Heart right ventricle (tissue), 16 donors: ENCODE measurements at regions not wholly inside any gene's neighbourhood (a gene's known extent, or its start where the extent isn't known, plus 50 kb on each side); places are given as distances from the start of the nearest gene placed in this dataset.

Experiments
- ATAC-seq, 8 donors: fragments of 200-7000 bp; cut with Tn5 transposase; one replicate each; pipeline ENCODE4 v1.9.1; 2020; ENCODE audit warnings: mild to moderate bottlenecking in 8 of 8, moderate library complexity in 8 of 8, moderate number of reproducible peaks in 1 of 8
- DNase-seq, 2 donors: peaks; one replicate each; pipeline ENCODE4 v3.0.0-alpha.2; 2020
- H3K27ac ChIP-seq, 10 donors: fragments of 200-600 bp; sonication (generic) in 2 of 10; one replicate each; pipeline versions ENCODE4 v1.5.0 to v1.8.0; 2020 to 2022; ENCODE audit warnings: mild to moderate bottlenecking in 3 of 10
- H3K27me3 ChIP-seq, 7 donors: fragments of 200-600 bp; one replicate each; pipeline ENCODE4 v1.8.0; 2021 to 2022; ENCODE audit warnings: mild to moderate bottlenecking in 2 of 7
- H3K36me3 ChIP-seq, 9 donors: fragments of 200-600 bp; sonication (generic) in 1 of 9; one replicate each; pipeline versions ENCODE4 v1.5.0 to v1.8.0; 2020 to 2022; ENCODE audit warnings: mild to moderate bottlenecking in 2 of 9
- H3K4me1 ChIP-seq, 9 donors: fragments of 200-600 bp; sonication (generic) in 1 of 9; one replicate each; pipeline versions ENCODE4 v1.5.0 to v1.8.0; 2020 to 2022; ENCODE audit warnings: mild to moderate bottlenecking in 4 of 9
- H3K4me3 ChIP-seq, 10 donors: fragments of 200-600 bp; sonication (generic) in 2 of 10; one replicate each; pipeline versions ENCODE4 v1.5.0 to v1.8.0; 2020 to 2022; ENCODE audit warnings: mild to moderate bottlenecking in 7 of 10, moderate library complexity in 2 of 10
- H3K9me3 ChIP-seq, 11 donors: fragments of 200-600 bp in 10 of 11; sonication (generic) in 2 of 11; one replicate each; pipeline versions ENCODE4 v1.5.0 to v1.8.0; 2013 to 2022; ENCODE audit warnings: mild to moderate bottlenecking in 2 of 11, control low read depth in 1 of 11, moderate library complexity in 1 of 11
- WGBS, 2 donors: extraction: QIAGEN DNeasy Blood & Tissue Kit; methylation state at CpG; one replicate each; pipeline ENCODE4 v1.1.7; 2013; ENCODE audit warnings: inconsistent platforms in 1 of 2; 5-methylcytosine and 5-hydroxymethylcytosine counted together
- intact Hi-C, 10 donors: fragments of 100-400 bp; cut with DNase I; formaldehyde crosslinking; loops; one replicate each; pipeline versions ENCODE4 v1.11.1 to v1.14.2; 2022
- TF ChIP-seq, protein P1 (sequence below), 9 donors: fragments of 200-600 bp; sonication (generic) in 2 of 9; IDR thresholded peaks; one replicate each; pipeline versions ENCODE4 v1.5.0 to v1.8.0; 2021 to 2022; ENCODE audit warnings: antibody characterized with exemption in 9 of 9, mild to moderate bottlenecking in 5 of 9, moderate library complexity in 1 of 9
- donor health status: Arrhythmogenic right ventricular cardiomyopathy.
- donor health status: ischemic (EF 13 %, LVEDD 7.1; RV severe dilation, severe dysfunction).
- donor health status: healthy with polysubstance abuse.
- donor health status: DM: no; HTN: yes; CAD: no.
- donor health status: DM: no; HTN: no; CAD: no.
- donor health status: ischemic (EF 25% LVEDD 6.9; RV normal size, moderate dysfunction).
- donor health status: ischemic (EF 25% LVEDD 5.7; RV mildly dilated, moderate dysfunction).
- donor health status: healthy.
- donor health status: DM: yes; HTN: yes; CAD: no.
- donor health status: Ischemic cardiomyopathy.
- donor health status: ischemic (EF 35%, LVEDD 5.7; RV mildly dilated, moderate dysfunction).
- donor health status: nonischemic (EF 11% LVEDD 7.7; RV severe dilation, severe dysfunction).
- donor health status: DM: yes; HTN: yes; CAD: no.
- donor health status: PGD.
- donor health status: ischemic (EF 29% LVEDD 5.4; RV normal size, mild dysfunction).
- donor health status: nonischemic (EF 23%, LVEDD 6.1; RV moderate dilation, normal function).

DNA sequence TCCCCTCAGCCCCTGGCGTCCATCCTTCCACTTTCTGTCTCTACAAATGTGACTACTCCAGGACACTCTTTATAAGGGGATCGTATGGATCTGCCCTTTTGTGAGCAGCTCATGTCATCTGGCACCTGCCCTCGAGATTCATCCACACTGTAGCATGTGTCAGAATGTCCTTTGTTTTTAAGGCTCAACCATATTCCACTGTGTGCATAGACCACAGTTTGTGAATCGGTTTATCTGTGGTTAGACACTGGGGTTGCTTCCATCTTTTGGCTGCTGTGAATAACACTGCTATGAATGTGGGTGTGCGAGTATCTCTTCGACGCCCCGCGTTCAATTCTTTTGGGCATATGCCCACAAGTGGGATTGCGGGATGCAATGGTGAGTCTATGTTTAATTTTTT lies 167.9 kb downstream of the NUP210 start:
- H3K9me3 ChIP-seq = no peaks in the 10 kb centered on the region
- H3K36me3 ChIP-seq = no peaks in the 10 kb centered on the region
- DNase-seq = no peak
- intact Hi-C loops = no loop called here
- no peak overlapping the region for H3K4me3 ChIP-seq
- H3K27ac ChIP-seq = no peak overlapping the region
- ATAC-seq = no peak
- TF ChIP-seq, protein P1, sequence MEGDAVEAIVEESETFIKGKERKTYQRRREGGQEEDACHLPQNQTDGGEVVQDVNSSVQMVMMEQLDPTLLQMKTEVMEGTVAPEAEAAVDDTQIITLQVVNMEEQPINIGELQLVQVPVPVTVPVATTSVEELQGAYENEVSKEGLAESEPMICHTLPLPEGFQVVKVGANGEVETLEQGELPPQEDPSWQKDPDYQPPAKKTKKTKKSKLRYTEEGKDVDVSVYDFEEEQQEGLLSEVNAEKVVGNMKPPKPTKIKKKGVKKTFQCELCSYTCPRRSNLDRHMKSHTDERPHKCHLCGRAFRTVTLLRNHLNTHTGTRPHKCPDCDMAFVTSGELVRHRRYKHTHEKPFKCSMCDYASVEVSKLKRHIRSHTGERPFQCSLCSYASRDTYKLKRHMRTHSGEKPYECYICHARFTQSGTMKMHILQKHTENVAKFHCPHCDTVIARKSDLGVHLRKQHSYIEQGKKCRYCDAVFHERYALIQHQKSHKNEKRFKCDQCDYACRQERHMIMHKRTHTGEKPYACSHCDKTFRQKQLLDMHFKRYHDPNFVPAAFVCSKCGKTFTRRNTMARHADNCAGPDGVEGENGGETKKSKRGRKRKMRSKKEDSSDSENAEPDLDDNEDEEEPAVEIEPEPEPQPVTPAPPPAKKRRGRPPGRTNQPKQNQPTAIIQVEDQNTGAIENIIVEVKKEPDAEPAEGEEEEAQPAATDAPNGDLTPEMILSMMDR (IDR thresholded peaks at IDR 0.05) = no peak
- H3K4me1 ChIP-seq = peaks cover 0 to 8% (median 0%) of the 10 kb centered on the region in 9 donors
- 91 to 93% methylated on average over 10 of the region's 10 CpGs for WGBS, 2 donors
- H3K27me3 ChIP-seq = peaks cover 0 to 25% (median 4%) of the 10 kb centered on the region in 7 donors

DNA sequence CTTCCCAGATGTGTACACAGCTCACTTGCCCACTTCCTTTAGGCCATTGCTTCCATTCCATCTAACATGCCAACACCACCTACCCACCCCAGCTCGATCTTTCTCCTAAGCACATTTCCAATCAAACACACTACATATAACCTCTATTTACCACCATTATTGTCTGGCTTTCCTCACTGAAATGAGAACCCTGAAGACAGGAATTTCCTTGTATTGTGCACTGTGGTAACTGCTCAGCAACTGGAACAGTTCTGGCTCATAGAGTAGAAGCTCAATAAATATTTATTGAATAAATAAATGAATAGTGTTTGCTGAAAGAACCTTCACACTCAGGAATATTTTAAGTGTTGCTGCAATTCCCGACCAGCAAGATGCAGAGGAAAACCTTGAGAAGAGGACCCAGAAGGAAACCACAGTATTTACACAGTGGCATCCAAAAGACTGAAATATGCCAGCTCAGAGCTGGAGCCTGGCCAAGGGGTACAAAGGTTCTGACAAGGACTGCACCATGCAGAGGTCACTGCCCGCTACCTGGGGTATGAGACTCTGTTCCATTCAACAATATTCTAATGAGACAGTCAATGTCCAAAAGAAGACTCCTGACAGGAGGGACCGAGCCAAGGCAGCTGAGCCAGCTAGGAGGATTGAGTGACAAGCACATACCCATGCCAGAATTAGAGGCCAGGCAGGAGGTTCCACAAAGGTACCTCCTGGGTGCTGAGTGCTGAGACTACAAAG lies 168.8 kb downstream of the NUP210 start:
- Histone ChIP-seq H3K36me3 (no peaks in the 10 kb centered on the region), H3K9me3 (no peaks in the 10 kb centered on the region), H3K27me3 (peaks cover 0 to 19% (median under 1%) of the 10 kb centered on the region in 7 donors), H3K27ac (no peak overlapping the region), H3K4me3 (no peak overlapping the region), H3K4me1 (peaks cover 0 to 8% (median 0%) of the 10 kb centered on the region in 9 donors)
- 70 to 72% methylated on average over 4 of the region's 4 CpGs for WGBS, 2 donors
- intact Hi-C loops = no loop called here
- TF ChIP-seq, protein P1 (IDR thresholded peaks at IDR 0.05) = no peak
- ATAC-seq = peak in 1 of 8 donors; percentile 28
- no peak for DNase-seq

DNA sequence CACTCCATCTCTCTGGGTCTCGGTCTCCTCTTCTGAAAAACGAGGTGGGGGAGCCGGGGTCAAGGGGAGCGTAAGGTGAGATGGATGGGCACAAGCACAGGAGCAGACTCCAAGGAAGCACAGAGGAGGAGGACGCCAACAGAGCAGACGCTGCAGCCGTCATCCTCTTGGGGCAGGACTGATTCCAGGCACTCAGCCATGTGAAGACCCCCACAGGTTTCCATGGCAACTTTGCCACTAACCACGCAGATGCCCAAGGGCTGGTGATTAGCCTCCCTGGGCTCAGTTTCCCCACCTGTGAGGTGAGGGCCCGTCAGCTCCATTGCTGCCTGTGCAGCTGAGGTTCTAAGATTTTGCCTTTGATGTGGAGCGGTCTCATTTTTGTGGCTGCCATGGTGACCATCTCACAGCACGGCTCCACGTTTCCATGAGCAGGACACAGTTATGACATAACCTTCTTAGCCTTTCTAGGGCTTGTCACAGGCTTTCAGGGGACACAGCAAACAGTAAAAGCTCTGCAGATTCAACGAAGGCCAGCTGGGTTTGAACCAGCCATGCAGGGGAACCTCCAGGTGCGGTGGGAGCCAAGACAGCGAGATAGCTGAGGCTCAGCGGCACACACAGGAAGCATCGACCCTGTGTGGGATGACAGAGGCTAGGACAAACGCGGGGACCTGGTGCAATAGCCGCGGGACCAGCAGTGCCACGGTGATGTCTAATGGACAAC lies 170.3 kb downstream of the NUP210 start:
- TF ChIP-seq, protein P1 (IDR thresholded peaks at IDR 0.05) = no peak
- Histone ChIP-seq H3K4me1 (peaks cover 0 to 8% (median 0%) of the 10 kb centered on the region in 9 donors), H3K27me3 (peaks cover 0 to 8% (median 0%) of the 10 kb centered on the region in 7 donors), H3K9me3 (no peaks in the 10 kb centered on the region), H3K36me3 (no peaks in the 10 kb centered on the region), H3K27ac (no peak overlapping the region), H3K4me3 (no peak overlapping the region)
- DNase-seq (no peak), ATAC-seq (no peak)
- intact Hi-C loops = no loop called here
- 67 to 69% methylated on average over 22 of the region's 22 CpGs for WGBS, 2 donors

DNA sequence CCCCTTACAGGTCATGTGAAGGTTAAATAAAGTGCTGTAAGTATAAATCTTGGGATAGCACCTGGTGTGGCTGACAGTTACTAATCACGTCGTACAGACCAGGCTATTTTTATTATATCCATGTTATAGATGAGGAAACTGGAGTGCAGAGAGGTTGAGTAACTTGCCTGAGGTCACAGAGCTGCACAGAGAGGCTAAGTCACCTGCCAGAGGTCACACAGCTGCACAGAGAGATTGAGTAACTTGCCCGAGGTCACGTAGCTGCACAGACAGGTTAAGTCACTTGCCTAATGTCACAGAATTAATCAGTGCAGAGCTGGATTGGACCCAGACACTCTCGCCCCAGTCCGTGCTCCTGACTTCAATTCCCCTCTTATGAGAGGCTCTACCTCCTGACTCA lies 171.5 kb downstream of the NUP210 start:
- DNase-seq = no peak
- Histone ChIP-seq H3K27ac (no peak overlapping the region), H3K36me3 (no peaks in the 10 kb centered on the region), H3K4me3 (no peak overlapping the region), H3K27me3 (peaks cover 0 to 8% (median 0%) of the 10 kb centered on the region in 7 donors), H3K4me1 (peaks cover 0 to 8% (median 0%) of the 10 kb centered on the region in 9 donors), H3K9me3 (no peaks in the 10 kb centered on the region)
- 79 to 80% methylated on average over 6 of the region's 6 CpGs for WGBS, 2 donors
- TF ChIP-seq, protein P1 (IDR thresholded peaks at IDR 0.05) = no peak
- intact Hi-C loops = no loop called here
- ATAC-seq = no peak
